ENCODE measurements at regions not wholly inside any gene's neighbourhood (a gene's known extent, or its start where the extent isn't known, plus 50 kb on each side); places are given as distances from the start of the nearest gene placed in this dataset.

- DNase-seq = no peak
- Histone ChIP-seq H3K9me3 (ENCODE audit: control extremely low read depth in 1 of 5, control insufficient read depth in 4 of 5, insufficient read depth in 2 of 5, low read depth in 1 of 5, low read length in 4 of 5) (no peaks in the 10 kb centered on the region), H3K4me3 (ENCODE audit: control insufficient read depth in 1 of 7, extremely low read depth in 1 of 7, insufficient read depth in 4 of 7, low read depth in 2 of 7, low read length in 6 of 7) (no peak overlapping the region), H3K4me1 (ENCODE audit: control extremely low read depth in 1 of 4, control insufficient read depth in 4 of 4, insufficient read depth in 4 of 4, low read length in 3 of 4) (no peaks in the 10 kb centered on the region), H3K27ac (ENCODE audit: insufficient read depth in 1 of 2, low read depth in 1 of 2, low read length in 2 of 2, poor library complexity in 1 of 2, severe bottlenecking in 2 of 2) (no peak overlapping the region), H3K27me3 (replicated peaks in 2 of 5; ENCODE audit: control insufficient read depth in 4 of 5, insufficient read depth in 5 of 5, low read length in 4 of 5) (no peaks in the 10 kb centered on the region), H3K36me3 (ENCODE audit: control insufficient read depth in 4 of 4, insufficient read depth in 4 of 4, low read length in 3 of 4) (no peaks in the 10 kb centered on the region)
- POLR2A ChIA-PET = no interaction called here
- CTCF ChIA-PET = no interaction called here
- no CpG with 5 or more reads among the region's 1 CpG for WGBS (ENCODE audit: insufficient coverage)
Observed at GRCh38 chr18:71994273-71994672, 549.9 kb downstream of the CBLN2 start.

DNA sequence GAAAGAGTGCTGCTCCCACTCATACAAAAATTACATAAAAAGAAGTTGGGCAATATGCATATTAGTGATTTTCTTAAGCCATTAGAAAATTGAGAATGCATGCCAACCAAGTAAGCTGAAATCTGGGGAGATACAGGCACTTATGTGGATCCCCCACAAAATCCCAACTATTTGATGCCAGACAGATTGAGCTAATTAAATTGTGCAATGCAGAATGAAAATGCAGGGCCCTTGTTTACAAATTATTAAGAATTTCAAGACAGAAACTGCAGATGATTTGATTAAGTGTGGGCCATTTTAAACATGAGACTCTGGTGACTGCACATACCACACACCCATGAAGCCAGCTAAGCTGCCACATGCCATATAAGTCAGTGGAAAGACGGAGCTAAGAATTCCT, 554.5 kb downstream of the CBLN2 start:
- H3K27me3 ChIP-seq (replicated peaks in 2 of 5; ENCODE audit: control insufficient read depth in 4 of 5, insufficient read depth in 5 of 5, low read length in 4 of 5) = no peaks in the 10 kb centered on the region
- no peak overlapping the region for H3K27ac ChIP-seq (ENCODE audit: insufficient read depth in 1 of 2, low read depth in 1 of 2, low read length in 2 of 2, poor library complexity in 1 of 2, severe bottlenecking in 2 of 2)
- H3K36me3 ChIP-seq (ENCODE audit: control insufficient read depth in 4 of 4, insufficient read depth in 4 of 4, low read length in 3 of 4) = no peaks in the 10 kb centered on the region
- H3K4me1 ChIP-seq (ENCODE audit: control extremely low read depth in 1 of 4, control insufficient read depth in 4 of 4, insufficient read depth in 4 of 4, low read length in 3 of 4) = no peaks in the 10 kb centered on the region
- DNase-seq = no peak
- WGBS (ENCODE audit: insufficient coverage) = no CpG with 5 or more reads among the region's 1 CpG
- H3K4me3 ChIP-seq (ENCODE audit: control insufficient read depth in 1 of 7, extremely low read depth in 1 of 7, insufficient read depth in 4 of 7, low read depth in 2 of 7, low read length in 6 of 7) = no peak overlapping the region
- peaks cover 0 to under 1% (median 0%) of the 10 kb centered on the region in 5 experiments for H3K9me3 ChIP-seq (ENCODE audit: control extremely low read depth in 1 of 5, control insufficient read depth in 4 of 5, insufficient read depth in 2 of 5, low read depth in 1 of 5, low read length in 4 of 5)
- POLR2A ChIA-PET = no interaction called here
- CTCF ChIA-PET = no interaction called here

DNA sequence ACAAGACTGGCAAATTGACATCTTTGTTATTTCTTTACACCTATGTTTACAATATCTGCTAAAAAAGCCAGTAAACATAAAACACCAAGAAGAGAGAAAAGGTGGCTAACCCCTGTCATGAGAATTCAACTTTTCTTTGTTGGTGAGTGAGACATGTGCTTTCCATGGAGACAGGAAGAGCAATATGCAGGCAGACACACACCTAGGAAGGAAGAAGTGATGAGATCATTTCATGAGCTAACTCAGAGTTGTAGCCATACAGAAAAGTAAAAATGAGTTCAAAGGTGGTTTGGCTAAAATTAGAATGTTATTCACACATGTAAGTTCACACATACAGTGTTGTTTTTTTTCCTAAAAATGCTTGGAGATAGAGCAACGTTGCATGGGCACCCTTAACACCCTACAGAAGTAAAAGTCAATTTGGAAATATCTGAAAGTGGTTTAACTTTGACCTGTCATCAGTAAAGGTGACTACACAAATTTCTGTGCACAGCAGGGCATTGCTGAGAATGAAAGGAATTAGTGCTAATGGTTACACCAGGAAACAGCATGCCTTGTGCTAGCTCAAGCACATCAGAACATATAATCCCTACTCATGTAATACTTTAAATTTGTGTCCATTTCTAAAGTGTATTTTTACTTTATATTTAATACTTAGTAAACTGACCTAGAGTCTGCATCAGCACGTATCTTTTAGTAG, 557.6 kb downstream of the CBLN2 start:
- Histone ChIP-seq H3K36me3 (ENCODE audit: control insufficient read depth in 4 of 4, insufficient read depth in 4 of 4, low read length in 3 of 4) (no peaks in the 10 kb centered on the region), H3K4me1 (ENCODE audit: control extremely low read depth in 1 of 4, control insufficient read depth in 4 of 4, insufficient read depth in 4 of 4, low read length in 3 of 4) (no peaks in the 10 kb centered on the region), H3K4me3 (ENCODE audit: control insufficient read depth in 1 of 7, extremely low read depth in 1 of 7, insufficient read depth in 4 of 7, low read depth in 2 of 7, low read length in 6 of 7) (no peak overlapping the region), H3K27ac (ENCODE audit: insufficient read depth in 1 of 2, low read depth in 1 of 2, low read length in 2 of 2, poor library complexity in 1 of 2, severe bottlenecking in 2 of 2) (no peak overlapping the region), H3K27me3 (replicated peaks in 2 of 5; ENCODE audit: control insufficient read depth in 4 of 5, insufficient read depth in 5 of 5, low read length in 4 of 5) (no peaks in the 10 kb centered on the region), H3K9me3 (ENCODE audit: control extremely low read depth in 1 of 5, control insufficient read depth in 4 of 5, insufficient read depth in 2 of 5, low read depth in 1 of 5, low read length in 4 of 5) (peaks cover 0 to 3% (median 0%) of the 10 kb centered on the region in 5 experiments)
- no peak for DNase-seq
- ChIA-PET CTCF (interaction anchor here (1.2 kb wide), 1 partner anchor 16 kb away, joined by 3 read pairs; no protein-coding TSS in a partner anchor), POLR2A (no interaction called here)
- WGBS (ENCODE audit: insufficient coverage) = no CpG with 5 or more reads among the region's 2 CpGs

GRCh38 chr18:71976744-71977143, 567.4 kb downstream of the CBLN2 start:
- WGBS (ENCODE audit: insufficient coverage) = 100% methylated on average over 1 of the region's 2 CpGs

GRCh38 chr18:71966791-71967190, 577.4 kb downstream of the CBLN2 start:
- CTCF ChIA-PET = no interaction called here
- no peak overlapping the region for H3K4me3 ChIP-seq (ENCODE audit: control insufficient read depth in 1 of 7, extremely low read depth in 1 of 7, insufficient read depth in 4 of 7, low read depth in 2 of 7, low read length in 6 of 7)
- no peaks in the 10 kb centered on the region for H3K27me3 ChIP-seq (replicated peaks in 2 of 5; ENCODE audit: control insufficient read depth in 4 of 5, insufficient read depth in 5 of 5, low read length in 4 of 5)
- peaks cover 0 to 3% (median 0%) of the 10 kb centered on the region in 5 experiments for H3K9me3 ChIP-seq (ENCODE audit: control extremely low read depth in 1 of 5, control insufficient read depth in 4 of 5, insufficient read depth in 2 of 5, low read depth in 1 of 5, low read length in 4 of 5)
- H3K4me1 ChIP-seq (ENCODE audit: control extremely low read depth in 1 of 4, control insufficient read depth in 4 of 4, insufficient read depth in 4 of 4, low read length in 3 of 4) = no peaks in the 10 kb centered on the region
- no peaks in the 10 kb centered on the region for H3K36me3 ChIP-seq (ENCODE audit: control insufficient read depth in 4 of 4, insufficient read depth in 4 of 4, low read length in 3 of 4)
- H3K27ac ChIP-seq (ENCODE audit: insufficient read depth in 1 of 2, low read depth in 1 of 2, low read length in 2 of 2, poor library complexity in 1 of 2, severe bottlenecking in 2 of 2) = no peak overlapping the region
- POLR2A ChIA-PET = no interaction called here
- no peak for DNase-seq

More at GRCh38 chr18:71976744-71977143, 567.4 kb downstream of the CBLN2 start:
- Histone ChIP-seq H3K36me3 (ENCODE audit: control insufficient read depth in 4 of 4, insufficient read depth in 4 of 4, low read length in 3 of 4) (no peaks in the 10 kb centered on the region), H3K4me3 (ENCODE audit: control insufficient read depth in 1 of 7, extremely low read depth in 1 of 7, insufficient read depth in 4 of 7, low read depth in 2 of 7, low read length in 6 of 7) (no peak overlapping the region), H3K4me1 (ENCODE audit: control extremely low read depth in 1 of 4, control insufficient read depth in 4 of 4, insufficient read depth in 4 of 4, low read length in 3 of 4) (no peaks in the 10 kb centered on the region), H3K9me3 (ENCODE audit: control extremely low read depth in 1 of 5, control insufficient read depth in 4 of 5, insufficient read depth in 2 of 5, low read depth in 1 of 5, low read length in 4 of 5) (no peaks in the 10 kb centered on the region), H3K27me3 (replicated peaks in 2 of 5; ENCODE audit: control insufficient read depth in 4 of 5, insufficient read depth in 5 of 5, low read length in 4 of 5) (no peaks in the 10 kb centered on the region), H3K27ac (ENCODE audit: insufficient read depth in 1 of 2, low read depth in 1 of 2, low read length in 2 of 2, poor library complexity in 1 of 2, severe bottlenecking in 2 of 2) (no peak overlapping the region)
- DNase-seq = no peak
- CTCF ChIA-PET = no interaction called here
- POLR2A ChIA-PET = no interaction called here

DNA sequence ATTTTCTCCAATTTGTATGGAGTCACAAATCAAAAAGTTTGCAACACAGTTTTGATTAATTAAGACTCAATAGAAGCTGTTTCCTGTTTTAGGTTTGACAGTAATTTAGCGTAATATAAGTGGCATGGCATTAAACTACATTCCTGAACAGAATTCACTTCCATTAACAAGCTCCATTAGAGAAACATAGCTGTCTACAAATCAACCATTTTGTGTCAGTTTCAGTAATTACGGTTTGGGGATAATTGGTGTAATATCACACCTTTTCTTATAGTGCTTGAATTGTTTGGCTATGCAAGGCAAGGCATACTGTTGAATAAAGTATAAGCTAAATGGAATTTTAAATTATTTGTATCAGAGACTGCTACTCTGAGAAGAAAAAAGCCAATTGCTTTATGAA, 585.5 kb downstream of the CBLN2 start:
- no peaks in the 10 kb centered on the region for H3K4me1 ChIP-seq (ENCODE audit: control extremely low read depth in 1 of 4, control insufficient read depth in 4 of 4, insufficient read depth in 4 of 4, low read length in 3 of 4)
- H3K27me3 ChIP-seq (replicated peaks in 2 of 5; ENCODE audit: control insufficient read depth in 4 of 5, insufficient read depth in 5 of 5, low read length in 4 of 5) = no peaks in the 10 kb centered on the region

DNA sequence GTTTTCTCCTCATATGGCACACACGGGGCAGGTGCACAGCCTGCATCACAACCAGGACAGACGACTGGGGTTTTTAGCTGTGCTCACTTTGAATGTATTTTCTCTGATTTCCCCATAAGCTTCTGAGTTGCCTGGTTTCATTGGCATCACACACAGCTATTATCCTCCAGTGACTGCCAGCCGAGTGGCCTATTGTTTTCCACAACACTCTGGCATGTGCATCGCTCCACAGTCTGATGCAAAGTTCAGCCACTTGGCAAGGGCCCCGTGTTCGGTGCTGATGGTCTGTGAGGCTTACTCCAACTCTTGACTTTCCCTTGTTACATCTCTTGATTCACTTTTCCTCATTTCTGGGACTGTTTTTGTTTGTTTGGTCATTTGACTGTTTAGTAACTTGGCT, 593.1 kb downstream of the CBLN2 start:
- Histone ChIP-seq H3K27ac (ENCODE audit: insufficient read depth in 1 of 2, low read depth in 1 of 2, low read length in 2 of 2, poor library complexity in 1 of 2, severe bottlenecking in 2 of 2) (no peak overlapping the region), H3K4me1 (ENCODE audit: control extremely low read depth in 1 of 4, control insufficient read depth in 4 of 4, insufficient read depth in 4 of 4, low read length in 3 of 4) (no peaks in the 10 kb centered on the region), H3K4me3 (ENCODE audit: control insufficient read depth in 1 of 7, extremely low read depth in 1 of 7, insufficient read depth in 4 of 7, low read depth in 2 of 7, low read length in 6 of 7) (no peak overlapping the region), H3K9me3 (ENCODE audit: control extremely low read depth in 1 of 5, control insufficient read depth in 4 of 5, insufficient read depth in 2 of 5, low read depth in 1 of 5, low read length in 4 of 5) (no peaks in the 10 kb centered on the region), H3K27me3 (replicated peaks in 2 of 5; ENCODE audit: control insufficient read depth in 4 of 5, insufficient read depth in 5 of 5, low read length in 4 of 5) (no peaks in the 10 kb centered on the region), H3K36me3 (ENCODE audit: control insufficient read depth in 4 of 4, insufficient read depth in 4 of 4, low read length in 3 of 4) (no peaks in the 10 kb centered on the region)
- ChIA-PET POLR2A (no interaction called here), CTCF (interaction anchor here (1.0 kb wide), 1 partner anchor 22 kb away, joined by 3 read pairs; no protein-coding TSS in a partner anchor)
- DNase-seq = no peak
- WGBS (ENCODE audit: insufficient coverage) = 95% methylated on average over 6 of the region's 6 CpGs

More for the DNA sequence above, 585.5 kb downstream of the CBLN2 start:
- Histone ChIP-seq H3K4me3 (ENCODE audit: control insufficient read depth in 1 of 7, extremely low read depth in 1 of 7, insufficient read depth in 4 of 7, low read depth in 2 of 7, low read length in 6 of 7) (no peak overlapping the region), H3K27ac (ENCODE audit: insufficient read depth in 1 of 2, low read depth in 1 of 2, low read length in 2 of 2, poor library complexity in 1 of 2, severe bottlenecking in 2 of 2) (no peak overlapping the region), H3K9me3 (ENCODE audit: control extremely low read depth in 1 of 5, control insufficient read depth in 4 of 5, insufficient read depth in 2 of 5, low read depth in 1 of 5, low read length in 4 of 5) (no peaks in the 10 kb centered on the region), H3K36me3 (ENCODE audit: control insufficient read depth in 4 of 4, insufficient read depth in 4 of 4, low read length in 3 of 4) (no peaks in the 10 kb centered on the region)
- ChIA-PET CTCF (no interaction called here), POLR2A (no interaction called here)
- DNase-seq = no peak
- WGBS (ENCODE audit: insufficient coverage) = no CpG with 5 or more reads among the region's 2 CpGs
